ENCODE measurements at regions not wholly inside any gene's neighbourhood (a gene's known extent, or its start where the extent isn't known, plus 50 kb on each side); places are given as distances from the start of the nearest gene placed in this dataset.
"Not testable (repeated sequence)": the region's sequence is repeated elsewhere in the genome, so short reads cannot be mapped to it uniquely, and the experiment has no call there.

DNA sequence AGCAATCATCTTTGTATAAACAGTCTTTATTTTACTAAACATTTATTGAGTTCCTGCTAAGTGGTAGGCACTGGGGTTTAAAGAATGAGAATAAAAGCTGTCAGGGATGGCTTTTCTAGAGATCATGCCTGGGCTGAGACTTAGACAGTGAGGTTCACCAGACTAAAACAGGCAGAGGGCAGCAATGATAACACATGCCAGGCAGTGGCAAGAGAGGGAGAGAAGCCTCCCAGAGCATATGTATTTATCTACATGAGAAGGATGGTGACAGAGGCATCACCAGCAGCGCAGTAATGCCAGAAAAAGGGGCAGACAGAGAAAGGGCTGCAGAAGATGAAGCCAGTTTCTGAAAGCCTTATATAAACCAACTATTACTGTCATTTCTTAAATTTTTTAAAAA is 121.0 kb upstream of the CCDC180 start:
- no peaks in the 10 kb centered on the region for H3K9me3 ChIP-seq (ENCODE audit: control insufficient read depth in 2 of 3, low read length in 3 of 3)
- no peaks in the 10 kb centered on the region for H3K4me1 ChIP-seq (ENCODE audit: control insufficient read depth in 2 of 2, insufficient read depth in 2 of 2, low read length in 2 of 2)
- intact Hi-C loops (cut with micrococcal nuclease), result no loop called here
- ATAC-seq (no peak), DNase-seq (no peak)
- no peaks in the 10 kb centered on the region for H3K36me3 ChIP-seq (ENCODE audit: control insufficient read depth in 2 of 3, insufficient read depth in 3 of 3, low read length in 3 of 3)
- Mint-ChIP-seq H3K4me1 (no peaks in the 10 kb centered on the region), H3K36me3 (peaks cover 0 to 12% (median 0%) of the 10 kb centered on the region in 5 donors), H3K9me3 (no peaks in the 10 kb centered on the region), H3K27ac (no peak overlapping the region), H3K4me3 (no peak overlapping the region), H3K27me3 (peaks cover 0 to 10% (median 0%) of the 10 kb centered on the region in 5 donors)
- no peaks in the 10 kb centered on the region for H3K27me3 ChIP-seq (ENCODE audit: control insufficient read depth in 2 of 2, insufficient read depth in 2 of 2, low read length in 2 of 2)
- ChIA-PET CTCF (no interaction called here), POLR2A (no interaction called here)
- no peak overlapping the region for H3K27ac ChIP-seq (ENCODE audit: low read depth, low read length)
- no peak overlapping the region for H3K4me3 ChIP-seq (ENCODE audit: low read length)

GRCh38 chr9:97182532-97182931 is 124.9 kb upstream of the CCDC180 start:
- H3K27ac ChIP-seq (ENCODE audit: low read depth, low read length); H3K4me1 Mint-ChIP-seq; H3K36me3 Mint-ChIP-seq; CTCF ChIA-PET; H3K9me3 ChIP-seq (ENCODE audit: control insufficient read depth in 2 of 3, low read length in 3 of 3); POLR2A ChIA-PET; DNase-seq; intact Hi-C loops (cut with micrococcal nuclease); H3K27me3 ChIP-seq (ENCODE audit: control insufficient read depth in 2 of 2, insufficient read depth in 2 of 2, low read length in 2 of 2); ATAC-seq; H3K4me3 Mint-ChIP-seq; H3K4me1 ChIP-seq (ENCODE audit: control insufficient read depth in 2 of 2, insufficient read depth in 2 of 2, low read length in 2 of 2); H3K9me3 Mint-ChIP-seq; H3K36me3 ChIP-seq (ENCODE audit: control insufficient read depth in 2 of 3, insufficient read depth in 3 of 3, low read length in 3 of 3); H3K27ac Mint-ChIP-seq; H3K4me3 ChIP-seq (ENCODE audit: low read length): not testable (repeated sequence)
- H3K27me3 Mint-ChIP-seq, result peaks cover 0 to 25% (median 0%) of the 10 kb centered on the region in 5 donors

- Histone ChIP-seq H3K4me1 (ENCODE audit: control insufficient read depth in 2 of 2, insufficient read depth in 2 of 2, low read length in 2 of 2) (no peaks in the 10 kb centered on the region), H3K27ac (ENCODE audit: low read depth, low read length) (no peak overlapping the region), H3K4me3 (ENCODE audit: low read length) (no peak overlapping the region), H3K9me3 (ENCODE audit: control insufficient read depth in 2 of 3, low read length in 3 of 3) (no peaks in the 10 kb centered on the region), H3K27me3 (ENCODE audit: control insufficient read depth in 2 of 2, insufficient read depth in 2 of 2, low read length in 2 of 2) (no peaks in the 10 kb centered on the region), H3K36me3 (ENCODE audit: control insufficient read depth in 2 of 3, insufficient read depth in 3 of 3, low read length in 3 of 3) (no peaks in the 10 kb centered on the region)
- DNase-seq (no peak), ATAC-seq (no peak)
- Mint-ChIP-seq H3K4me3 (no peak overlapping the region), H3K27me3 (peaks cover 0 to 25% (median 0%) of the 10 kb centered on the region in 5 donors), H3K27ac (no peak overlapping the region), H3K36me3 (peaks cover 0 to 4% (median 0%) of the 10 kb centered on the region in 5 donors), H3K4me1 (no peaks in the 10 kb centered on the region), H3K9me3 (peaks cover 0 to 3% (median 0%) of the 10 kb centered on the region in 11 donors)
- POLR2A ChIA-PET, result interaction anchor here (0.7 kb wide), 1 partner anchor 9 kb away, joined by 3 read pairs; no protein-coding TSS in a partner anchor
- CTCF ChIA-PET, result no interaction called here
- intact Hi-C loops (cut with micrococcal nuclease), result no loop called here
Observed at GRCh38 chr9:97179616-97180015, 127.8 kb upstream of the CCDC180 start.

GRCh38 chr9:97176206-97176605 is 131.3 kb upstream of the CCDC180 start:
- Histone ChIP-seq H3K4me3 (ENCODE audit: low read length) (no peak overlapping the region), H3K27ac (ENCODE audit: low read depth, low read length) (no peak overlapping the region), H3K27me3 (ENCODE audit: control insufficient read depth in 2 of 2, insufficient read depth in 2 of 2, low read length in 2 of 2) (no peaks in the 10 kb centered on the region), H3K4me1 (ENCODE audit: control insufficient read depth in 2 of 2, insufficient read depth in 2 of 2, low read length in 2 of 2) (no peaks in the 10 kb centered on the region), H3K9me3 (ENCODE audit: control insufficient read depth in 2 of 3, low read length in 3 of 3) (no peaks in the 10 kb centered on the region), H3K36me3 (ENCODE audit: control insufficient read depth in 2 of 3, insufficient read depth in 3 of 3, low read length in 3 of 3) (no peaks in the 10 kb centered on the region)
- Mint-ChIP-seq H3K27me3 (peaks cover 0 to 23% (median 0%) of the 10 kb centered on the region in 5 donors), H3K9me3 (peaks cover 0 to 16% (median 7%) of the 10 kb centered on the region in 11 donors), H3K36me3 (peaks cover 0 to 8% (median 0%) of the 10 kb centered on the region in 5 donors), H3K27ac (no peak overlapping the region), H3K4me1 (no peaks in the 10 kb centered on the region), H3K4me3 (no peak overlapping the region)
- ChIA-PET POLR2A (no interaction called here), CTCF (no interaction called here)
- DNase-seq, result no peak
- no peak for ATAC-seq
- intact Hi-C loops (cut with micrococcal nuclease), result no loop called here

GRCh38 chr9:97168174-97168573 is 129.2 kb upstream of the CTSV start:
- CTCF ChIA-PET; H3K36me3 ChIP-seq (ENCODE audit: control insufficient read depth in 2 of 3, insufficient read depth in 3 of 3, low read length in 3 of 3); H3K9me3 ChIP-seq (ENCODE audit: control insufficient read depth in 2 of 3, low read length in 3 of 3); POLR2A ChIA-PET; H3K4me3 Mint-ChIP-seq; intact Hi-C loops (cut with micrococcal nuclease); H3K4me3 ChIP-seq (ENCODE audit: low read length); H3K27me3 Mint-ChIP-seq; H3K27ac ChIP-seq (ENCODE audit: low read depth, low read length); H3K9me3 Mint-ChIP-seq; H3K27ac Mint-ChIP-seq; H3K27me3 ChIP-seq (ENCODE audit: control insufficient read depth in 2 of 2, insufficient read depth in 2 of 2, low read length in 2 of 2); ATAC-seq; DNase-seq; H3K36me3 Mint-ChIP-seq; H3K4me1 ChIP-seq (ENCODE audit: control insufficient read depth in 2 of 2, insufficient read depth in 2 of 2, low read length in 2 of 2): not testable (repeated sequence)
- H3K4me1 Mint-ChIP-seq, result peaks cover 0 to 18% (median 0%) of the 10 kb centered on the region in 7 donors

DNA sequence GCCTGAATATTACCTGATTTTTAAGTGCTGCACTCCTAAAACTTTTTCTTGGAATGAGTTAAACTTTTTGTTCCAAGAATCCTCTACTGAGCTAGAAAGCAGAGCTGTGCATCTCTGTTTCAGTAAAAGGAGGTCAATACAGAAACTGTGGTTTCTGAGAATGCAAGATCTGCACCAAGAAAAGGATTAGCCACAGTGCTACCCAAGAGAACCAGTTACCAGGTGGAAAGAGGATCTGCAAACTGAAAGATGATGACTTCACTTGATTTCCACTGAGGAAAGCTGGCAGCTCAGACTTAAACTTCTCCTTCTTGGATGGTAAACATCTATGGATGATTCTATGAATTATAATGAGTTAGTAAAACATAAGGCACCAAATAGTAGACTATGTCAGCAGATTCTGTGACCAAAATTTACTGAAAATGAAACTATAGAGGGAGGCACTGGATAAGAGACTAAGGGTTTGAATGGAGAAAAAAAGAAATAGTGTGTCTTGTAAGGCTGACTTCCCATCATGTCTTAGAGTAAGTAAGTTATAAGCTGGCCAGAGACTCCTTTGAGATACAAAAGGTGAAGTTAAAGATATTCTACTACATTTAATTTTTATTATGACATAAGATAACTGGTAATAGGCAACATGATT is 127.7 kb upstream of the CTSV start:
- POLR2A ChIA-PET; H3K4me3 ChIP-seq (ENCODE audit: low read length); H3K36me3 ChIP-seq (ENCODE audit: control insufficient read depth in 2 of 3, insufficient read depth in 3 of 3, low read length in 3 of 3); ATAC-seq; H3K36me3 Mint-ChIP-seq; intact Hi-C loops (cut with micrococcal nuclease); H3K27ac ChIP-seq (ENCODE audit: low read depth, low read length); H3K9me3 ChIP-seq (ENCODE audit: control insufficient read depth in 2 of 3, low read length in 3 of 3); DNase-seq; H3K27me3 Mint-ChIP-seq; H3K27me3 ChIP-seq (ENCODE audit: control insufficient read depth in 2 of 2, insufficient read depth in 2 of 2, low read length in 2 of 2); CTCF ChIA-PET; H3K4me1 ChIP-seq (ENCODE audit: control insufficient read depth in 2 of 2, insufficient read depth in 2 of 2, low read length in 2 of 2); H3K9me3 Mint-ChIP-seq: not testable (repeated sequence)
- Mint-ChIP-seq H3K27ac (peak overlapping the region in 1 of 9 donors; percentile 7), H3K4me3 (peak overlapping the region in 1 of 10 donors; percentile 56), H3K4me1 (peaks cover 0 to 18% (median 0%) of the 10 kb centered on the region in 7 donors)

GRCh38 chr9:97160255-97160654 is 121.3 kb upstream of the CTSV start:
- H3K27ac ChIP-seq (ENCODE audit: low read depth, low read length), result no peak overlapping the region
- Mint-ChIP-seq H3K4me1 (peaks cover 0 to under 1% (median 0%) of the 10 kb centered on the region in 7 donors), H3K9me3 (peaks cover 0 to 2% (median 0%) of the 10 kb centered on the region in 11 donors), H3K4me3 (no peak overlapping the region), H3K36me3 (peaks cover 0 to 13% (median 4%) of the 10 kb centered on the region in 5 donors), H3K27me3 (peaks cover 0 to 11% (median 0%) of the 10 kb centered on the region in 5 donors), H3K27ac (no peak overlapping the region)
- no peak for ATAC-seq
- DNase-seq, result no peak
- H3K27me3 ChIP-seq (ENCODE audit: control insufficient read depth in 2 of 2, insufficient read depth in 2 of 2, low read length in 2 of 2), result no peaks in the 10 kb centered on the region
- H3K36me3 ChIP-seq (ENCODE audit: control insufficient read depth in 2 of 3, insufficient read depth in 3 of 3, low read length in 3 of 3), result no peaks in the 10 kb centered on the region
- no peak overlapping the region for H3K4me3 ChIP-seq (ENCODE audit: low read length)
- ChIA-PET CTCF (no interaction called here), POLR2A (no interaction called here)
- H3K9me3 ChIP-seq (ENCODE audit: control insufficient read depth in 2 of 3, low read length in 3 of 3), result no peaks in the 10 kb centered on the region
- intact Hi-C loops (cut with micrococcal nuclease), result no loop called here
- H3K4me1 ChIP-seq (ENCODE audit: control insufficient read depth in 2 of 2, insufficient read depth in 2 of 2, low read length in 2 of 2), result no peaks in the 10 kb centered on the region
